ENCODE measurements at regions not wholly inside any gene's neighbourhood (a gene's known extent, or its start where the extent isn't known, plus 50 kb on each side); places are given as distances from the start of the nearest gene placed in this dataset.

DNA sequence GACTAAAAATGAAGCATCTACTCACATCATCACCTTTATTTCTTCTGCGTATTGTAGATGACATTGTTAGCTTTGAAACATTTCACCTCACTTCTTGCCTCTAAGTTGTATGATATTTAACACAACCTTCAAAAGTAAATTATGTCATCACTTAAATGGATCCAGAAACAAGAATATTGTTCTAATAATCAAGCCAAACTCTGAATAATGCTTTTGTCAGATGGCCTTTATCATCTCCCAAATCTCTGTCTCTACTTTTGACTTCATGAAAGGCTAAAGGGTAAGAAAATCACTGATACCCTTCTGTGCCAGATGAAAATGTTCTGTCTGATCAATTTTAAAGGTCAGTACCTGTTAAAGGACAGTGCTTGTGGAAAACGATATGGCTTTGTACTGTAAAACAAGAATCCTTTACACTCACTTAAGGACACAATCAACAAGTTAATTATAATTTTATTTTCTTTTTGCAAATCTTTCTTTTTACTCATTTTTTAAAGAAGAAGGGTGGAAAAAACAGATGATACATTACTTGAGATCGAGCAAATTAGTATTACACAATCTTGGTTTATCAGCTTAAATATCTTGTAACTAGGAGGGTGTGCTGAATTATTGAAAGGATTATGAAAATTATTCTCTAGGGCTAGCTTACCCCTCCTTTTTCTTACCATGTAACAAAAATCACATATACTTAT is 309.4 kb upstream of the IGFBP3 start (continued):
- TF ChIP-seq ZNF207 (IDR thresholded peaks at IDR 0.05; ENCODE audit: borderline replicate concordance) (no peak), HDAC2 (IDR thresholded peaks at IDR 0.05) (no peak), HDGF (IDR thresholded peaks at IDR 0.05) (no peak)
- TF ChIP-seq, protein P1, sequence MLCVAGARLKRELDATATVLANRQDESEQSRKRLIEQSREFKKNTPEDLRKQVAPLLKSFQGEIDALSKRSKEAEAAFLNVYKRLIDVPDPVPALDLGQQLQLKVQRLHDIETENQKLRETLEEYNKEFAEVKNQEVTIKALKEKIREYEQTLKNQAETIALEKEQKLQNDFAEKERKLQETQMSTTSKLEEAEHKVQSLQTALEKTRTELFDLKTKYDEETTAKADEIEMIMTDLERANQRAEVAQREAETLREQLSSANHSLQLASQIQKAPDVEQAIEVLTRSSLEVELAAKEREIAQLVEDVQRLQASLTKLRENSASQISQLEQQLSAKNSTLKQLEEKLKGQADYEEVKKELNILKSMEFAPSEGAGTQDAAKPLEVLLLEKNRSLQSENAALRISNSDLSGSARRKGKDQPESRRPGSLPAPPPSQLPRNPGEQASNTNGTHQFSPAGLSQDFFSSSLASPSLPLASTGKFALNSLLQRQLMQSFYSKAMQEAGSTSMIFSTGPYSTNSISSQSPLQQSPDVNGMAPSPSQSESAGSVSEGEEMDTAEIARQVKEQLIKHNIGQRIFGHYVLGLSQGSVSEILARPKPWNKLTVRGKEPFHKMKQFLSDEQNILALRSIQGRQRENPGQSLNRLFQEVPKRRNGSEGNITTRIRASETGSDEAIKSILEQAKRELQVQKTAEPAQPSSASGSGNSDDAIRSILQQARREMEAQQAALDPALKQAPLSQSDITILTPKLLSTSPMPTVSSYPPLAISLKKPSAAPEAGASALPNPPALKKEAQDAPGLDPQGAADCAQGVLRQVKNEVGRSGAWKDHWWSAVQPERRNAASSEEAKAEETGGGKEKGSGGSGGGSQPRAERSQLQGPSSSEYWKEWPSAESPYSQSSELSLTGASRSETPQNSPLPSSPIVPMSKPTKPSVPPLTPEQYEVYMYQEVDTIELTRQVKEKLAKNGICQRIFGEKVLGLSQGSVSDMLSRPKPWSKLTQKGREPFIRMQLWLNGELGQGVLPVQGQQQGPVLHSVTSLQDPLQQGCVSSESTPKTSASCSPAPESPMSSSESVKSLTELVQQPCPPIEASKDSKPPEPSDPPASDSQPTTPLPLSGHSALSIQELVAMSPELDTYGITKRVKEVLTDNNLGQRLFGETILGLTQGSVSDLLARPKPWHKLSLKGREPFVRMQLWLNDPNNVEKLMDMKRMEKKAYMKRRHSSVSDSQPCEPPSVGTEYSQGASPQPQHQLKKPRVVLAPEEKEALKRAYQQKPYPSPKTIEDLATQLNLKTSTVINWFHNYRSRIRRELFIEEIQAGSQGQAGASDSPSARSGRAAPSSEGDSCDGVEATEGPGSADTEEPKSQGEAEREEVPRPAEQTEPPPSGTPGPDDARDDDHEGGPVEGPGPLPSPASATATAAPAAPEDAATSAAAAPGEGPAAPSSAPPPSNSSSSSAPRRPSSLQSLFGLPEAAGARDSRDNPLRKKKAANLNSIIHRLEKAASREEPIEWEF (IDR thresholded peaks at IDR 0.05; ENCODE audit: insufficient replicate concordance, low read depth, low read length): no peak

DNA sequence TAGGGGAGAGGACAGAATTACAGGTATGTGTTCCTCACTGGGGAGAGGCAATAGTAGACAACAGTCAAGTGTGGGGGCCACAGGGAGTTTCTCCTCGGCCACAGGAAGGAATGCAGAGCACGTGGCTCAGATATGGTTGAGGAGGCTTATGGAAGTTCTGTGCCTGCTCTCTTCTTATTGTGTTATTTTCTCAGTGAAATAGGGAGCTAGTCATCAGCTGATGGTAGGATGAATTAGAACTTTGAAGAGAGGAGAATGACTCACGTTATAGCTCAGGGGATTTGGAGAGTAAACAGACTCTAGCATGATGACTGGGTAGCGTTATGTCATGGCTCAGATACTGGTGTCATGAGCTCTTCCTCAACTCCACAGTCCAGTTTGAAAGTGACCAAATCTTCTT is 308.3 kb upstream of the IGFBP3 start:
- Histone ChIP-seq H3K9ac (ENCODE audit: control insufficient read depth, insufficient read depth, low read length) (no peak overlapping the region), H3K4me2 (ENCODE audit: control insufficient read depth, insufficient read depth) (no peak overlapping the region), H3K36me3 (ENCODE audit: control insufficient read depth in 2 of 2, insufficient read depth in 2 of 2, low read length in 1 of 2) (no peaks in the 10 kb centered on the region), H3K4me1 (ENCODE audit: control insufficient read depth, insufficient read depth, low read length) (no peaks in the 10 kb centered on the region), H3K27ac (ENCODE audit: control insufficient read depth, insufficient read depth) (no peak overlapping the region), H3K4me3 (no peak overlapping the region), H2AFZ (ENCODE audit: control insufficient read depth, low read depth, low read length) (no peak overlapping the region), H3K79me2 (ENCODE audit: control insufficient read depth, insufficient read depth, low read length) (no peaks in the 10 kb centered on the region), H3K9me3 (replicated peaks; ENCODE audit: control insufficient read depth, insufficient read depth, low read length) (no peaks in the 10 kb centered on the region), H4K20me1 (ENCODE audit: control insufficient read depth, insufficient read depth) (no peaks in the 10 kb centered on the region), H3K27me3 (replicated peaks in 1 of 2; ENCODE audit: control insufficient read depth in 2 of 2, insufficient read depth in 2 of 2, low read length in 1 of 2) (no peaks in the 10 kb centered on the region)
- ATAC-seq: no peak
- FAIRE-seq: no peak
- ChIA-PET CTCF (interaction anchor here (1.0 kb wide), 1 partner anchor 57 kb away, joined by 3 read pairs; no protein-coding TSS in a partner anchor), POLR2A (no interaction called here), SMC1A (ENCODE audit: uncharacterized antibody, unreplicated experiment) (interaction anchor here (0.8 to 1.7 kb wide), 2 partner anchors 13 to 15 kb away, joined by 3 to 5 read pairs; no protein-coding TSS in a partner anchor), RAD21 (ENCODE audit: unreplicated experiment) (no interaction called here)
- BruUV-seq (replicated peaks): no TSS peak
- intact Hi-C loops (cut with micrococcal nuclease; ENCODE audit: unreplicated experiment) (no loop called here), in situ Hi-C loops (cut with MboI) (no loop called here)
- 25% methylated on average over 4 of the region's 4 CpGs for WGBS (ENCODE audit: insufficient coverage, insufficient replicate concordance, low lambda C conversion rate, missing lambda C conversion rate)
- no peak for DNase-seq (ENCODE audit: low read depth, low spot score)
- TF ChIP-seq DPF2 (IDR thresholded peaks at IDR 0.05) (no peak), ASH2L (IDR thresholded peaks at IDR 0.05; ENCODE audit: borderline replicate concordance, low read depth) (no peak), SUZ12 (IDR thresholded peaks at IDR 0.05; ENCODE audit: unreplicated experiment) (no peak)
- TF ChIP-seq, protein P2, sequence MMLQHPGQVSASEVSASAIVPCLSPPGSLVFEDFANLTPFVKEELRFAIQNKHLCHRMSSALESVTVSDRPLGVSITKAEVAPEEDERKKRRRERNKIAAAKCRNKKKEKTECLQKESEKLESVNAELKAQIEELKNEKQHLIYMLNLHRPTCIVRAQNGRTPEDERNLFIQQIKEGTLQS (IDR thresholded peaks at IDR 0.05; ENCODE audit: borderline replicate concordance, extremely low read depth, low read depth, low read length): no peak
